ENCODE measurements at regions not wholly inside any gene's neighbourhood (a gene's known extent, or its start where the extent isn't known, plus 50 kb on each side); places are given as distances from the start of the nearest gene placed in this dataset.

DNA sequence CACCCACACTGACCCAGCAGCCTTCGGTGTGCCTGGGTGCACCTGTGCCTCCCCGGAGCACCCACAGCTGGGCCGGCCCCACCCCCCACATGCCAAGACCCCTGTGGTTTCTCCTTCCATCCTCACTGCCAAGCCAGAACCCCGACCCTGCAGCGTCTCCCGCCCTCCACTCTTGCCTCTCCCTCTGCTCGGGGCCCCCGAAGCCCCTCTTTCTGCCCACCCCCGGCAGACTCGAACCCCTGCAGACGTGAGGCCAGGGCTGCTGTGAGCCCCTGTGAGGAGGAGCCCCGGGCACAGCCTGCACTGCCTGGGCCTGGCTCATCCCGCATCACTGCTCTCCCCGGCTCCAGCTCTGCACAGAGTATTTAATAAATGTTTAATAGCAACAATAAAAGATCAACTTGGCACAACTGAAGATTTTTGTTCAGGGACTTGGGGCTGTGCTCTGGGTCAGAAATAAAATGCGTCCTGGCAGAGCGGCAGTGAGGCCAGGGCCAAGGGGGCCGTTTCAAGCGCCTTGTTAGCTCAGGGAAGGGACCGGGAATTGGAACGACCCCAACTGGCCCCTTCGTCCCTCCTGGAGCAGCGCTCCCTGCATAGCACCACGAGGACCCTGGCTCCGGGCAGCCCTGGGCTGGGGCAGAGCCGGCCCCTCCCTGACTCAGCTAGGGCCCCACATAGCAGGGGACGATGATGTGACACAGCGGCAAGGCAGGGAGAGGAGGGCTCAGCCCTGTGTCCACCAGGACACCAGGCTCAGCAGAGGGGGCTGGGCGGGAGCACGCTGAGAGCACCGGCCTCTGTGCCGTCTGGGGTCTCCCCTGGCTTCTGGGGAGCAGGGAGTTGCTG, 520.8 kb downstream of the BRD1 start:
- Histone ChIP-seq H3K4me2 (ENCODE audit: low read depth, low read length) (no peak overlapping the region), H3K56ac (ENCODE audit: extremely low read depth, insufficient read depth, low read length) (no peak overlapping the region), H3K18ac (ENCODE audit: low read depth, low read length) (no peak overlapping the region), H3K23ac (ENCODE audit: low read depth, low read length) (no peak overlapping the region), H3K27me3 (ENCODE audit: control insufficient read depth, insufficient read depth, low read length) (no peaks in the 10 kb centered on the region), H2AK5ac (ENCODE audit: low read depth, low read length) (no peak overlapping the region), H2AFZ (replicated peaks; ENCODE audit: low read length, poor library complexity) (no peak overlapping the region), H3K9ac (ENCODE audit: low read depth, low read length) (no peak overlapping the region), H2BK15ac (ENCODE audit: low read depth, low read length) (no peak overlapping the region), H4K5ac (ENCODE audit: low read depth, low read length) (no peak overlapping the region), H3K9me1 (ENCODE audit: insufficient read depth, low read length) (no peaks in the 10 kb centered on the region), H3K36me3 (ENCODE audit: control insufficient read depth, insufficient read depth, low read length) (no peaks in the 10 kb centered on the region), H3K4ac (ENCODE audit: low read depth, low read length) (no peak overlapping the region), H2BK120ac (ENCODE audit: low read depth, low read length) (no peak overlapping the region), H4K91ac (ENCODE audit: insufficient read depth, low read depth, low read length) (no peak overlapping the region), H3K4me1 (ENCODE audit: control insufficient read depth, insufficient read depth, low read length) (no peaks in the 10 kb centered on the region), H3K79me1 (ENCODE audit: low read depth in 1 of 2, low read length in 2 of 2) (no peaks in the 10 kb centered on the region), H3K4me3 (ENCODE audit: insufficient read depth, low read depth, low read length) (no peak overlapping the region), H4K20me1 (ENCODE audit: insufficient read depth, low read length) (no peaks in the 10 kb centered on the region), H3K9me3 (ENCODE audit: control insufficient read depth, insufficient read depth, low read length) (peaks cover 51% of the 10 kb centered on the region), H2BK20ac (ENCODE audit: low read depth, low read length) (no peak overlapping the region), H2AK9ac (replicated peaks; ENCODE audit: low read depth, low read length, poor library complexity) (no peak overlapping the region), H3K27ac (ENCODE audit: insufficient read depth, low read length) (no peak overlapping the region), H2BK5ac (ENCODE audit: low read depth, low read length, poor library complexity, severe bottlenecking) (no peak overlapping the region), H4K8ac (ENCODE audit: low read depth in 2 of 2, low read length in 2 of 2) (no peak overlapping the region), H3K14ac (replicated peaks; ENCODE audit: low read depth, low read length) (no peak overlapping the region)
- 56% methylated on average over 10 of the region's 31 CpGs; no CpG with 5 or more reads in 1 of the 2 experiments for WGBS, 2 experiments (ENCODE audit: extremely low coverage in 2 of 2, insufficient read length in 1 of 2)
- POLR2A ChIA-PET (ENCODE audit: unreplicated experiment) = no interaction called here
- no TSS peak for BruUV-seq (replicated peaks)
- CTCF ChIA-PET = no interaction called here
- intact Hi-C loops (cut with micrococcal nuclease) (no loop called here), dilution Hi-C loops (cut with HindIII; ENCODE audit: low sequenced_read_pairs, unreplicated experiment) (no loop called here), in situ Hi-C loops (cut with MboI; ENCODE audit: low sequenced_read_pairs) (no loop called here)
- no peak for DNase-seq
- ATAC-seq (ENCODE audit: low read depth) = no peak
- no peak for TF ChIP-seq RAD21 (IDR thresholded peaks at IDR 0.05; ENCODE audit: low read length)
- no peak for TF ChIP-seq NFE2L2 (IDR thresholded peaks at IDR 0.05; ENCODE audit: low read depth, low read length)
- TF ChIP-seq RFX5 (IDR thresholded peaks at IDR 0.05; ENCODE audit: low read depth, low read length) = no peak
- TF ChIP-seq MAZ (IDR thresholded peaks at IDR 0.05; ENCODE audit: borderline replicate concordance, low read depth, low read length) = no peak
- TF ChIP-seq, protein P1, sequence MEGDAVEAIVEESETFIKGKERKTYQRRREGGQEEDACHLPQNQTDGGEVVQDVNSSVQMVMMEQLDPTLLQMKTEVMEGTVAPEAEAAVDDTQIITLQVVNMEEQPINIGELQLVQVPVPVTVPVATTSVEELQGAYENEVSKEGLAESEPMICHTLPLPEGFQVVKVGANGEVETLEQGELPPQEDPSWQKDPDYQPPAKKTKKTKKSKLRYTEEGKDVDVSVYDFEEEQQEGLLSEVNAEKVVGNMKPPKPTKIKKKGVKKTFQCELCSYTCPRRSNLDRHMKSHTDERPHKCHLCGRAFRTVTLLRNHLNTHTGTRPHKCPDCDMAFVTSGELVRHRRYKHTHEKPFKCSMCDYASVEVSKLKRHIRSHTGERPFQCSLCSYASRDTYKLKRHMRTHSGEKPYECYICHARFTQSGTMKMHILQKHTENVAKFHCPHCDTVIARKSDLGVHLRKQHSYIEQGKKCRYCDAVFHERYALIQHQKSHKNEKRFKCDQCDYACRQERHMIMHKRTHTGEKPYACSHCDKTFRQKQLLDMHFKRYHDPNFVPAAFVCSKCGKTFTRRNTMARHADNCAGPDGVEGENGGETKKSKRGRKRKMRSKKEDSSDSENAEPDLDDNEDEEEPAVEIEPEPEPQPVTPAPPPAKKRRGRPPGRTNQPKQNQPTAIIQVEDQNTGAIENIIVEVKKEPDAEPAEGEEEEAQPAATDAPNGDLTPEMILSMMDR (conservative IDR thresholded peaks at IDR 0.05; ENCODE audit: low read depth, low read length) = no peak
- TF ChIP-seq CHD1 (IDR thresholded peaks at IDR 0.05; ENCODE audit: low read depth, low read length) = no peak
- TF ChIP-seq POLR2A (IDR thresholded peaks at IDR 0.05; ENCODE audit: low read depth, low read length) = no peak
- no peak for TF ChIP-seq CEBPB (IDR thresholded peaks at IDR 0.05; ENCODE audit: low read depth, low read length)
- TF ChIP-seq SMC3 (IDR thresholded peaks at IDR 0.05; ENCODE audit: low read depth, low read length) = no peak
- TF ChIP-seq, protein P2, sequence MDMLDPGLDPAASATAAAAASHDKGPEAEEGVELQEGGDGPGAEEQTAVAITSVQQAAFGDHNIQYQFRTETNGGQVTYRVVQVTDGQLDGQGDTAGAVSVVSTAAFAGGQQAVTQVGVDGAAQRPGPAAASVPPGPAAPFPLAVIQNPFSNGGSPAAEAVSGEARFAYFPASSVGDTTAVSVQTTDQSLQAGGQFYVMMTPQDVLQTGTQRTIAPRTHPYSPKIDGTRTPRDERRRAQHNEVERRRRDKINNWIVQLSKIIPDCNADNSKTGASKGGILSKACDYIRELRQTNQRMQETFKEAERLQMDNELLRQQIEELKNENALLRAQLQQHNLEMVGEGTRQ (IDR thresholded peaks at IDR 0.05; ENCODE audit: low read depth, low read length) = no peak

Measured in IMR-90 (cell line).